Head of caudate nucleus (tissue), 42 donors: ENCODE measurements at regions not wholly inside any gene's neighbourhood (a gene's known extent, or its start where the extent isn't known, plus 50 kb on each side); places are given as distances from the start of the nearest gene placed in this dataset.

Experiments
- DNase-seq, 42 donors: peaks; one replicate each; pipeline versions ENCODE4 v3.0.0 to v3.0.0-alpha.2; 2020 to 2021; ENCODE audit warnings: mixed read lengths in 7 of 42
- intact Hi-C: fragments of 100-400 bp; cut with DNase I; formaldehyde crosslinking; loops from one replicate; pipeline ENCODE4 v1.15.0; 2022

DNA sequence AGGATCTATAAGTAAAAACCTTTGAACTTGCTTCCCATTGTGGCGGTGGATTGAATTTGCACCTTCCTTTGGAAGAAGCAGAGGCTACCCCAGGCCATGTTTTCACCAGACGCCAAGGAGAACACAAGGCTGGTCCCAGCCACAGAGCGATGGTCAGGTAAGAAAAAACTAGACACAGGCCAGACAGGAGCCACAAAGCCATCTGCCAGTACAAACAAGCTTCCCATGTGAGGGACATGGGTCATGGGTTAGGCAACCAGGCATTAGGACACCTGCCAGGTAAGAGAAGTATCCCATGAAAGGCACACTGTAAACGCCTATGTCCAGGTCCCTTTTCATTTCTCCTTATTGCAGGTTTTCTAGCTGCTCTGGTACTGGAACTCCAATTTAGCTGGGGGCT is 190.2 kb downstream of the KLF13 start:
- peak in 2 of 42 donors; percentile 7 to 31 for DNase-seq
- intact Hi-C loops, result no loop called here

- DNase-seq, result peak in 2 of 42 donors; percentile 16 to 28
- intact Hi-C loops, result no loop called here
Observed at GRCh38 chr15:31517711-31518110, 191.1 kb downstream of the KLF13 start.

DNA sequence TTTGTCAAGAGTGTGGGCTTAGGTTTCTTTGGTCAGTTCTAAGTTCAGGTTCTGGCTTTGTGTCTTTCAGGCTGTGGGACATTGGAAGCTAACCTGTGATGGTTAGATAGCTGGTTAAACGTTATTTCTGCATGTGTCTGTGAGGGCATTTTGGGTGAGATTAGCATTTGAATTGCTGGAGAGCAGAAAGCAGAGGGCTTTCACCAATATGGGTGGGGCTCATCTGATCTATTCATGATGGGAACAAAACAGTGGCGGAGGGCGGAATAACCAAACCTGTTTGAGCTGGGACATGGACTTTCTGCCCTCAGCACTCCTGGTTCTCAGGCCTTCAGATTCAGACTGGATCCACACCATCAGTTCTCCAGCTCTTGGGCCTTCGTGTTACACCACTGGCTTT is 195.4 kb downstream of the KLF13 start:
- DNase-seq, result no peak
- intact Hi-C loops, result no loop called here

DNA sequence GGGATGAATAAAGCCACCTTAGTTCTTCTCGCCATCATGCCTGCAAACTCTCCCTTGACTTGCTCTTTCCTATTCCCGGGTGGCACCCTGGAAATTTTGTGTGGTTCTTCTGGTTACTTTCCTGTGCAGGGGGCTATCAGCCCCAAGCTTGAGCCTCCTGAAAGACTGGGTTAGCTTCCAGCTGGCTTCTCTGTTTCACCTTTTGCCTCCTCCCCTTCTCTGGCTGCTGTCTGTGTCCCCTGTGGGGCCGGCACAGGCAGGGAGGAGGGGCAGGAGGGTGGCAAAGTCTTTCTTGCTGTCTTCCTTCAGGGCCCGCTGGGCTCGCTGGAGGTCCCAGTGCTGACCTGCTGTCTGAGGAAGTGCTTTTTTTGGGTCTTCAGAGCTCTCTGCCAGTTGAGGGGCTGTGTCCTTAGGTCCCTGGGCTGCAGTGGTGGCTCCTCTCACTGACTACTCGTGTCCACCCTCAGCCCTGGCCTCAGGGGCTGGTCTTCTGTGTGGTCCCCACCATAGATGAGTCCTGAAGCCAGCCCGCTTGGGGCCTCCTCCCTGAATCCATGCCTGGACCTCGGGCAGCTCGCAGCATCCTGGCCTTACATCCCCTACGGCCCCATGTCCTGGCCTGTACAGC is 196.5 kb downstream of the KLF13 start:
- intact Hi-C loops, result no loop called here

DNA sequence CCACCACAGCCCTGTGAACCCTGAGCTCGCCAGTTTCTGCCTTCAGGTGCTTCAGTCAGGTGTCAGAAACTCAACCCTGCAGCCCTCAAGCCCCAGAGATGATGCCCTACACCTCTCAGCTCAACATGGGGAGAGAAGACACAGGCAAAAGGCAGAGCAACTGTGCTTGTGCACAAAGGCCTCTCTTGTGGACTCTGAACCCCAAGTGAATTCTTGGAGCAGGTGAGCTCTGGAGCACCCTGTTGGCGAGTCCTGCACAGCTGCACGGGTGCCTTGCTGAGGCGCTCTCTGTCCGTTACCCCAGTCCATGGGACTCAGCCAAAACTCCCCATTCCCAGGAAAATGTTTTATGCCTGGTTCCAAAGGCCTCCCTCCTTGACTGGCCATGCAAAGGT is 197.0 kb downstream of the KLF13 start:
- intact Hi-C loops, result no loop called here
- DNase-seq, result no peak

More for the DNA sequence above, 196.5 kb downstream of the KLF13 start:
- no peak for DNase-seq

GRCh38 chr15:31525185-31525695 is 198.6 kb downstream of the KLF13 start:
- no peak for DNase-seq

GRCh38 chr15:31525988-31526665 is 199.5 kb downstream of the KLF13 start:
- no peak for DNase-seq
- intact Hi-C loops, result no loop called here

More at GRCh38 chr15:31525185-31525695, 198.6 kb downstream of the KLF13 start:
- intact Hi-C loops, result no loop called here

DNA sequence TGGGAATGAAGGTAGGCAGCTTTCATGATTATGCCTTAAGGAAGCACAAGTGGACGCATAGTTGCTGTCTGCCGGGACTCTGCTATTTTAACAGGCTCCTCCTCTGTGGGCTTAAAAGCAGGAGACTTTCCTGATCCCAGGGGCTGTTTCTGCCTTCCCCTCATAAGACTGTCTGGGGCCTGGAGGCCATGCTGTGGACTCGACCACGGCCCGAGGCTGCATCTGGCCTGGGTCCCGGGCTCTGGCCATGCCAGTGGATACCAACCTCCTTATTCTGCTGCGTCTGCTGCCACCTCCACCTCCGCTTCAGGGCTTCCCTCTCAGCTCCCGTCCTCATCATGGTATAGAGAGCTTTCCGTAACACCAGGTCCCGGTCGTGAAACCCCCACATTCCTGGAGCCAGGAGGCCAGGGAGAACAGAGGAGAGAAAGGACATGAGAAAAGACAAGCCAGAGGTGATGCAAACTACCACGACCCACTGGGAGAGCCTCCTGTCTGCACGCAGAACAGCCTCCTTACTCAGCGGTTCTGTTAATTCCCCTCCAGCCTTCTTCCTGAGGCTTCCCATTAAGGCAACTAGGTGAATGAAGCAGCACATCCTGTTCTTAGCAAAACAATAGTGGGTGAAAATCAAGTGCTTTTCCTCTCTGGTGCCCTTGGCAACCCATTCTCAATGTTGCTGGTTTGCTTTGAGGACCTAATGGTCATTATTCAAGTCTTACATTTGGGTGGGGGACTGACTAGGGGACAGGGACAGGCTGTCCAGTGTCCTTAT is 200.5 kb downstream of the KLF13 start:
- peak in 1 of 42 donors; percentile 8 for DNase-seq
- intact Hi-C loops, result no loop called here

GRCh38 chr15:31528846-31529245 is 202.2 kb downstream of the KLF13 start:
- peak in 18 of 42 donors; percentile 16 to 68 (median 50) for DNase-seq
- intact Hi-C loops, result no loop called here

GRCh38 chr15:31537770-31538592 is 211.3 kb downstream of the KLF13 start:
- peak in 1 of 42 donors; percentile 7 for DNase-seq
- intact Hi-C loops, result no loop called here

GRCh38 chr15:31540633-31541032 is 214.0 kb downstream of the KLF13 start:
- DNase-seq, result no peak
- intact Hi-C loops, result no loop called here

DNA sequence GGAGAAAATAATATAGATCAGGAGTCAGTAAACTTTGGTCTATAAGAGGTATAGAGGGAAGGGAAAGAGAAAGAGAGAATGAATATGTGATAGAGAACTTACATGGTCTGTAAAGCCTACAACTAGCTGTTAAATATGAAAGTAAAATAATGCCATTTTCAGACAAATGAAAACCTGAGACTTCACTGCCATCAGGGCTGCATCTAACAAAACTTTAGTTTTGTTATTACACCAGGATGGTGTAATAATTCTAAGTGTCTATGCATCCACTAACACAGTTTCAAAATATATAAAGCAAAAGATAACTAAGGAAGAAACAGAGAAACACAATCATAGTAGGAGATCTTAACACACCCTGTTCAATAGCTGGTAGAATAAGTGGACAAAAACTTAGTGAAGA is 217.7 kb downstream of the KLF13 start:
- intact Hi-C loops, result no loop called here
- no peak for DNase-seq

- DNase-seq, result no peak
- intact Hi-C loops, result no loop called here
Observed at GRCh38 chr15:31545257-31545656, 218.6 kb downstream of the KLF13 start.

- no peak for DNase-seq
- intact Hi-C loops, result no loop called here
Observed at GRCh38 chr15:31550211-31550977, 223.8 kb downstream of the KLF13 start.

DNA sequence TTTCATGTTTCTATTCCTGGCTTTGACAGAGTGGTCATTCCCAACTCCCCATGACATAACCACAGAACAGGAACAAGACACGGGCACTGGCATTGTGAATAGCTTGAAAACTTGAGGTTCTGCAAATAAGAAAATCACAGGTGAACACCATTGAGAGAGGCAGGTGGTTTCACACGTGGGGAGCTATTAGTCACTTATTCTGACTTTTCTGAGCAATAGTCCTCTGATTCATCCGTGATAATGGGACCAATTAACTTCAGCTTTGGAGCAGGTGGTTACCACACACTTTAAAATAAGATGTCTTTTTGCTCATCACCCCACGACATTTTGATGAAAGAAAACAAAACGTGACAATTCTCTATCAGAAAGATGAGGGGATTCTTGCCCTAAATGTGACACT is 224.7 kb downstream of the KLF13 start:
- DNase-seq, result peak in 33 of 42 donors; percentile 33 to 85 (median 60)
- intact Hi-C loops, result no loop called here

GRCh38 chr15:31552482-31553099 is 226.0 kb downstream of the KLF13 start:
- DNase-seq, result no peak
- intact Hi-C loops, result no loop called here

- DNase-seq, result peak in 25 of 42 donors; percentile 25 to 85 (median 51)
- intact Hi-C loops, result no loop called here
Observed at GRCh38 chr15:31554261-31554660, 227.6 kb downstream of the KLF13 start.

- intact Hi-C loops, result no loop called here
- DNase-seq, result no peak
Observed at GRCh38 chr15:31555022-31555421, 228.4 kb downstream of the KLF13 start.
